GM23338 (cell line): ENCODE measurements at regions not wholly inside any gene's neighbourhood (a gene's known extent, or its start where the extent isn't known, plus 50 kb on each side); places are given as distances from the start of the nearest gene placed in this dataset.

ENCODE experiments used
- ATAC-seq: fragments of 200-7000 bp; cut with Tn5 transposase; 3 replicates; pipeline ENCODE4 v1.9.1; 2020
- DNase-seq: peaks from one replicate; pipeline ENCODE4 v3.0.0-alpha.2; 2015; ENCODE audit warnings: low spot score
- H2AFZ ChIP-seq: fragments of 200-600 bp; sonication (generic); 2 replicates; pipeline ENCODE4 v1.8.0; 2016; ENCODE audit warnings: antibody characterized with exemption, mild to moderate bottlenecking, moderate library complexity
- H3F3A ChIP-seq: fragments of 200-600 bp; sonication (generic); replicated peaks from 2 replicates; pipeline ENCODE4 v1.8.0; 2017; ENCODE audit warnings: antibody characterized with exemption, mixed run types, low read depth
- H3K27ac ChIP-seq: fragments of 200-600 bp; sonication (generic); 2 replicates; pipeline ENCODE4 v1.6.1; 2016; ENCODE audit warnings: low read depth
- H3K27me3 ChIP-seq: fragments of 200-600 bp; sonication (generic); 2 replicates; pipeline ENCODE4 v1.8.0; 2016; ENCODE audit warnings: mild to moderate bottlenecking, mixed run types, moderate library complexity; ENCODE audit not compliant: insufficient read depth
- H3K36me3 ChIP-seq: fragments of 200-600 bp; sonication (generic); 2 replicates; pipeline ENCODE4 v1.8.0; 2016; ENCODE audit warnings: mild to moderate bottlenecking; ENCODE audit not compliant: insufficient read depth
- H3K4me1 ChIP-seq: fragments of 200-600 bp; sonication (generic); 2 replicates; pipeline ENCODE4 v1.8.0; 2016; ENCODE audit warnings: mild to moderate bottlenecking, moderate library complexity; ENCODE audit not compliant: insufficient read depth
- H3K4me2 ChIP-seq: fragments of 200-600 bp; sonication (generic); 2 replicates; pipeline ENCODE4 v1.7.1; 2017; ENCODE audit warnings: mixed run types
- H3K4me3 ChIP-seq: fragments of 200-600 bp; sonication (generic); 2 replicates; pipeline ENCODE4 v1.6.1; 2016; ENCODE audit warnings: mixed run types
- H3K79me2 ChIP-seq: fragments of 200-600 bp; sonication (generic); replicated peaks from 2 replicates; pipeline ENCODE4 v1.8.0; 2017; ENCODE audit warnings: mild to moderate bottlenecking; ENCODE audit not compliant: insufficient read depth
- H3K9me2 ChIP-seq: fragments of 200-600 bp; sonication (generic); 2 replicates; pipeline ENCODE4 v1.8.0; 2017; ENCODE audit not compliant: insufficient read depth
- H4K20me1 ChIP-seq: fragments of 200-600 bp; sonication (generic); replicated peaks from 2 replicates; pipeline ENCODE4 v1.8.0; 2017; ENCODE audit warnings: mild to moderate bottlenecking; ENCODE audit not compliant: insufficient read depth
- H3K27ac Mint-ChIP-seq: 2 replicates; pipeline ENCODE4 v1.8.0; 2020; ENCODE audit warnings: inconsistent platforms, mild to moderate bottlenecking, moderate library complexity, mixed read lengths
- H3K27me3 Mint-ChIP-seq: 3 replicates; pipeline ENCODE4 v1.8.0; 2022; ENCODE audit warnings: low read depth, mild to moderate bottlenecking, moderate library complexity, mixed read lengths, inconsistent platforms; ENCODE audit not compliant: insufficient read depth, poor library complexity
- H3K36me3 Mint-ChIP-seq: 3 replicates; pipeline ENCODE4 v1.8.0; 2021; ENCODE audit warnings: low read depth, mild to moderate bottlenecking, inconsistent platforms, moderate library complexity, mixed read lengths
- H3K4me1 Mint-ChIP-seq: 3 replicates; pipeline ENCODE4 v1.8.0; 2020; ENCODE audit warnings: mild to moderate bottlenecking, inconsistent platforms, mixed read lengths
- H3K4me3 Mint-ChIP-seq: 3 replicates; pipeline ENCODE4 v1.8.0; 2021; ENCODE audit warnings: moderate library complexity, mild to moderate bottlenecking, inconsistent platforms, mixed read lengths
- H3K9me3 Mint-ChIP-seq: 3 replicates; pipeline ENCODE4 v1.8.0; 2020; ENCODE audit warnings: moderate library complexity, mild to moderate bottlenecking, inconsistent platforms, mixed read lengths
- CREB1 ChIP-seq: fragments of 250-450 bp; sonication (Bioruptor Pico); IDR thresholded peaks from 2 replicates; pipeline ENCODE4 v1.5.0; 2020; ENCODE audit warnings: low read depth, mild to moderate bottlenecking, moderate library complexity
- EZH2 ChIP-seq: fragments of 200-600 bp; sonication (generic); IDR thresholded peaks from one replicate; pipeline ENCODE4 v1.8.0; 2017; ENCODE audit warnings: antibody characterized with exemption, mild to moderate bottlenecking, low read depth; ENCODE audit not compliant: unreplicated experiment
- EZH2phosphoT487 ChIP-seq: fragments of 200-600 bp; sonication (generic); IDR thresholded peaks from one replicate; pipeline ENCODE4 v1.8.1; 2018; ENCODE audit warnings: antibody characterized with exemption; ENCODE audit not compliant: unreplicated experiment
- POLR2AphosphoS5 ChIP-seq: IDR thresholded peaks from 2 replicates; pipeline ENCODE4 v1.6.1; 2016; ENCODE audit warnings: antibody characterized with exemption, low read depth
- STAT1 ChIP-seq: IDR thresholded peaks from one replicate; pipeline ENCODE4 v1.6.1; 2016; ENCODE audit warnings: antibody characterized with exemption; ENCODE audit not compliant: unreplicated experiment
- ZNF331 ChIP-seq: fragments of 250-450 bp; sonication (Bioruptor Pico); IDR thresholded peaks from 2 replicates; pipeline ENCODE4 v1.5.0; 2020; ENCODE audit warnings: low read depth, mild to moderate bottlenecking, moderate library complexity
- TF ChIP-seq, protein P1 (sequence below): IDR thresholded peaks from 2 replicates; pipeline ENCODE4 v1.6.1; 2016; ENCODE audit warnings: antibody characterized with exemption
- TF ChIP-seq, protein P2 (sequence below): fragments of 250-450 bp; sonication (Bioruptor Pico); IDR thresholded peaks from 2 replicates; pipeline ENCODE4 v1.5.0; 2020; ENCODE audit warnings: mild to moderate bottlenecking, moderate library complexity
- TF ChIP-seq, protein P3 (sequence below), 2 experiments: fragments of 200-600 bp in 1 of 2; sonication (generic) in 1 of 2; conservative IDR thresholded peaks; 2 replicates each; pipeline versions ENCODE4 v1.5.1 to v1.6.1; 2016 to 2017; ENCODE audit warnings: antibody characterized with exemption in 2 of 2, low read depth in 2 of 2, mild to moderate bottlenecking in 2 of 2, moderate library complexity in 1 of 2
- TF ChIP-seq, protein P4 (sequence below): IDR thresholded peaks from one replicate; pipeline ENCODE4 v1.6.1; 2018; ENCODE audit warnings: antibody characterized with exemption; ENCODE audit not compliant: unreplicated experiment

DNA sequence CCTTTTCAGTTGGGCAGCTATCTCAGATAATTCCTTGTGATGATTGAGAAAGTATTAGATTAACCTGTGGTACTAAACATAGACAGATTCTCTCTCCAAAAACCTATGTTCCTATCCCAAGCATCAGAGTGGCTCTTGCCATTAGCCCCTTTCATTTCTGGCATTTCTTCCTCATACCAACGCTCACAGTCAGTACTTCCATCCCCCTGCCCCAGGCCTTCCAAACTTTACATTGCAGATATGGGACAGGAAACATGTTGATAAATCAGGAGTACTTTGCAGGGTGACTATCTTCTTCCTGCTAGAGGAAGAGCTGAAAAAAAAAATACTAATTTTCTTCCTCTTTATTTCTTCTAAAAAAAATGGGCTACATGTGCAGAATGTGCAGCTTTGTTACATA, 442.6 kb upstream of the RGMB start:
- no peaks in the 10 kb centered on the region for H4K20me1 ChIP-seq
- H3F3A ChIP-seq = no peaks in the 10 kb centered on the region
- no peaks in the 10 kb centered on the region for H3K4me1 ChIP-seq
- H3K27me3 ChIP-seq = no peaks in the 10 kb centered on the region
- TF ChIP-seq EZH2phosphoT487 = no peak
- no peaks in the 10 kb centered on the region for H3K36me3 ChIP-seq
- H3K79me2 ChIP-seq = no peaks in the 10 kb centered on the region
- no peak overlapping the region for H3K4me2 ChIP-seq
- Mint-ChIP-seq H3K27ac (no peak overlapping the region), H3K9me3 (no peaks in the 10 kb centered on the region; the same call in 2 of the 3 replicates), H3K27me3 (no peaks in the 10 kb centered on the region), H3K4me3 (no peak overlapping the region), H3K4me1 (no peaks in the 10 kb centered on the region), H3K36me3 (peaks cover 5% of the 10 kb centered on the region; the same call in 1 of the 3 replicates)
- no peak overlapping the region for H3K27ac ChIP-seq
- no peak overlapping the region for H3K4me3 ChIP-seq
- no peak for DNase-seq
- no peak for ATAC-seq
- no peak overlapping the region for H2AFZ ChIP-seq
- no peaks in the 10 kb centered on the region for H3K9me2 ChIP-seq

DNA sequence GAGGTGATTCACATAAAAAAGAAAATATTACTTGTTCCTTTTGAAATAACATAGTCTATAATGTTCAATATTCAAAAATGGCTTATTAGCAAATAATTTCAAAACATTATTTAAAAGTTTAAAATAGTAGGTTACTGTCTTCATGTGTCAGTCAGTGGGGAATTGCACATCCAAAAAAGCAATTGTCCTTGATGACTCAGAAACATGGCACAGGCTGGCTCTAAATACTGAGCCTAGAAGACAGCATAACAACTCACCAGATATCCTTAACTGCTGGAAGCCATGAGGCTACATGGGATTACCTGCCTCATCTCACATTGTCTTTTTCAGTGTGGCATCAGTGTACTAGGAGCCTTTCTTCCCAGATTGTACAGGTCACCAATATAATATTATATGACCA, 439.5 kb upstream of the RGMB start:
- ATAC-seq (no peak), DNase-seq (no peak)
- no peaks in the 10 kb centered on the region; the same call in 1 of the 2 replicates for H3K9me2 ChIP-seq
- Mint-ChIP-seq H3K27me3 (peaks cover 8% of the 10 kb centered on the region), H3K9me3 (peaks cover 7% of the 10 kb centered on the region), H3K36me3 (peaks cover 11% of the 10 kb centered on the region; the same call in 2 of the 3 replicates), H3K4me3 (no peak overlapping the region), H3K4me1 (no peaks in the 10 kb centered on the region), H3K27ac (no peak overlapping the region)
- H3K36me3 ChIP-seq = no peaks in the 10 kb centered on the region
- no peaks in the 10 kb centered on the region for H4K20me1 ChIP-seq
- H3K4me3 ChIP-seq = no peak overlapping the region
- H3K4me2 ChIP-seq = no peak overlapping the region
- no peaks in the 10 kb centered on the region for H3K4me1 ChIP-seq
- no peaks in the 10 kb centered on the region for H3K79me2 ChIP-seq
- H3K27me3 ChIP-seq = no peaks in the 10 kb centered on the region
- H3F3A ChIP-seq = no peaks in the 10 kb centered on the region
- no peak overlapping the region for H3K27ac ChIP-seq
- H2AFZ ChIP-seq = no peak overlapping the region
- TF ChIP-seq POLR2AphosphoS5 = no peak
- TF ChIP-seq, protein P1, sequence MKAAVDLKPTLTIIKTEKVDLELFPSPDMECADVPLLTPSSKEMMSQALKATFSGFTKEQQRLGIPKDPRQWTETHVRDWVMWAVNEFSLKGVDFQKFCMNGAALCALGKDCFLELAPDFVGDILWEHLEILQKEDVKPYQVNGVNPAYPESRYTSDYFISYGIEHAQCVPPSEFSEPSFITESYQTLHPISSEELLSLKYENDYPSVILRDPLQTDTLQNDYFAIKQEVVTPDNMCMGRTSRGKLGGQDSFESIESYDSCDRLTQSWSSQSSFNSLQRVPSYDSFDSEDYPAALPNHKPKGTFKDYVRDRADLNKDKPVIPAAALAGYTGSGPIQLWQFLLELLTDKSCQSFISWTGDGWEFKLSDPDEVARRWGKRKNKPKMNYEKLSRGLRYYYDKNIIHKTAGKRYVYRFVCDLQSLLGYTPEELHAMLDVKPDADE = no peak
- TF ChIP-seq ZNF331 (CRISPR knock-in tag) = no peak
- TF ChIP-seq, protein P2, sequence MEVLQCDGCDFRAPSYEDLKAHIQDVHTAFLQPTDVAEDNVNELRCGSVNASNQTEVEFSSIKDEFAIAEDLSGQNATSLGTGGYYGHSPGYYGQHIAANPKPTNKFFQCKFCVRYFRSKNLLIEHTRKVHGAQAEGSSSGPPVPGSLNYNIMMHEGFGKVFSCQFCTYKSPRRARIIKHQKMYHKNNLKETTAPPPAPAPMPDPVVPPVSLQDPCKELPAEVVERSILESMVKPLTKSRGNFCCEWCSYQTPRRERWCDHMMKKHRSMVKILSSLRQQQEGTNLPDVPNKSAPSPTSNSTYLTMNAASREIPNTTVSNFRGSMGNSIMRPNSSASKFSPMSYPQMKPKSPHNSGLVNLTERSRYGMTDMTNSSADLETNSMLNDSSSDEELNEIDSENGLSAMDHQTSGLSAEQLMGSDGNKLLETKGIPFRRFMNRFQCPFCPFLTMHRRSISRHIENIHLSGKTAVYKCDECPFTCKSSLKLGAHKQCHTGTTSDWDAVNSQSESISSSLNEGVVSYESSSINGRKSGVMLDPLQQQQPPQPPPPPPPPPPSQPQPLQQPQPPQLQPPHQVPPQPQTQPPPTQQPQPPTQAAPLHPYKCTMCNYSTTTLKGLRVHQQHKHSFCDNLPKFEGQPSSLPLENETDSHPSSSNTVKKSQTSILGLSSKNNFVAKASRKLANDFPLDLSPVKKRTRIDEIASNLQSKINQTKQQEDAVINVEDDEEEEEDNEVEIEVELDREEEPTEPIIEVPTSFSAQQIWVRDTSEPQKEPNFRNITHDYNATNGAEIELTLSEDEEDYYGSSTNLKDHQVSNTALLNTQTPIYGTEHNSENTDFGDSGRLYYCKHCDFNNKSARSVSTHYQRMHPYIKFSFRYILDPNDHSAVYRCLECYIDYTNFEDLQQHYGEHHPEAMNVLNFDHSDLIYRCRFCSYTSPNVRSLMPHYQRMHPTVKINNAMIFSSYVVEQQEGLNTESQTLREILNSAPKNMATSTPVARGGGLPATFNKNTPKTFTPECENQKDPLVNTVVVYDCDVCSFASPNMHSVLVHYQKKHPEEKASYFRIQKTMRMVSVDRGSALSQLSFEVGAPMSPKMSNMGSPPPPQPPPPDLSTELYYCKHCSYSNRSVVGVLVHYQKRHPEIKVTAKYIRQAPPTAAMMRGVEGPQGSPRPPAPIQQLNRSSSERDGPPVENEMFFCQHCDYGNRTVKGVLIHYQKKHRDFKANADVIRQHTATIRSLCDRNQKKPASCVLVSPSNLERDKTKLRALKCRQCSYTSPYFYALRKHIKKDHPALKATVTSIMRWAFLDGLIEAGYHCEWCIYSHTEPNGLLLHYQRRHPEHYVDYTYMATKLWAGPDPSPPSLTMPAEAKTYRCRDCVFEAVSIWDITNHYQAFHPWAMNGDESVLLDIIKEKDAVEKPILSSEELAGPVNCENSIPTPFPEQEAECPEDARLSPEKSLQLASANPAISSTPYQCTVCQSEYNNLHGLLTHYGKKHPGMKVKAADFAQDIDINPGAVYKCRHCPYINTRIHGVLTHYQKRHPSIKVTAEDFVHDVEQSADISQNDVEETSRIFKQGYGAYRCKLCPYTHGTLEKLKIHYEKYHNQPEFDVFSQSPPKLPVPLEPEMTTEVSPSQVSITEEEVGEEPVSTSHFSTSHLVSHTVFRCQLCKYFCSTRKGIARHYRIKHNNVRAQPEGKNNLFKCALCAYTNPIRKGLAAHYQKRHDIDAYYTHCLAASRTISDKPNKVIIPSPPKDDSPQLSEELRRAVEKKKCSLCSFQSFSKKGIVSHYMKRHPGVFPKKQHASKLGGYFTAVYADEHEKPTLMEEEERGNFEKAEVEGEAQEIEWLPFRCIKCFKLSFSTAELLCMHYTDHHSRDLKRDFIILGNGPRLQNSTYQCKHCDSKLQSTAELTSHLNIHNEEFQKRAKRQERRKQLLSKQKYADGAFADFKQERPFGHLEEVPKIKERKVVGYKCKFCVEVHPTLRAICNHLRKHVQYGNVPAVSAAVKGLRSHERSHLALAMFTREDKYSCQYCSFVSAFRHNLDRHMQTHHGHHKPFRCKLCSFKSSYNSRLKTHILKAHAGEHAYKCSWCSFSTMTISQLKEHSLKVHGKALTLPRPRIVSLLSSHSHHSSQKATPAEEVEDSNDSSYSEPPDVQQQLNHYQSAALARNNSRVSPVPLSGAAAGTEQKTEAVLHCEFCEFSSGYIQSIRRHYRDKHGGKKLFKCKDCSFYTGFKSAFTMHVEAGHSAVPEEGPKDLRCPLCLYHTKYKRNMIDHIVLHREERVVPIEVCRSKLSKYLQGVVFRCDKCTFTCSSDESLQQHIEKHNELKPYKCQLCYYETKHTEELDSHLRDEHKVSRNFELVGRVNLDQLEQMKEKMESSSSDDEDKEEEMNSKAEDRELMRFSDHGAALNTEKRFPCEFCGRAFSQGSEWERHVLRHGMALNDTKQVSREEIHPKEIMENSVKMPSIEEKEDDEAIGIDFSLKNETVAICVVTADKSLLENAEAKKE = no peak
- TF ChIP-seq EZH2 = no peak
- TF ChIP-seq, protein P3, sequence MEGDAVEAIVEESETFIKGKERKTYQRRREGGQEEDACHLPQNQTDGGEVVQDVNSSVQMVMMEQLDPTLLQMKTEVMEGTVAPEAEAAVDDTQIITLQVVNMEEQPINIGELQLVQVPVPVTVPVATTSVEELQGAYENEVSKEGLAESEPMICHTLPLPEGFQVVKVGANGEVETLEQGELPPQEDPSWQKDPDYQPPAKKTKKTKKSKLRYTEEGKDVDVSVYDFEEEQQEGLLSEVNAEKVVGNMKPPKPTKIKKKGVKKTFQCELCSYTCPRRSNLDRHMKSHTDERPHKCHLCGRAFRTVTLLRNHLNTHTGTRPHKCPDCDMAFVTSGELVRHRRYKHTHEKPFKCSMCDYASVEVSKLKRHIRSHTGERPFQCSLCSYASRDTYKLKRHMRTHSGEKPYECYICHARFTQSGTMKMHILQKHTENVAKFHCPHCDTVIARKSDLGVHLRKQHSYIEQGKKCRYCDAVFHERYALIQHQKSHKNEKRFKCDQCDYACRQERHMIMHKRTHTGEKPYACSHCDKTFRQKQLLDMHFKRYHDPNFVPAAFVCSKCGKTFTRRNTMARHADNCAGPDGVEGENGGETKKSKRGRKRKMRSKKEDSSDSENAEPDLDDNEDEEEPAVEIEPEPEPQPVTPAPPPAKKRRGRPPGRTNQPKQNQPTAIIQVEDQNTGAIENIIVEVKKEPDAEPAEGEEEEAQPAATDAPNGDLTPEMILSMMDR (conservative IDR thresholded peaks at IDR 0.05; ENCODE audit: low read depth in 2 of 2) = no peak
- TF ChIP-seq CREB1 = no peak
- TF ChIP-seq STAT1 = no peak
- TF ChIP-seq EZH2phosphoT487 = no peak
- TF ChIP-seq, protein P4, sequence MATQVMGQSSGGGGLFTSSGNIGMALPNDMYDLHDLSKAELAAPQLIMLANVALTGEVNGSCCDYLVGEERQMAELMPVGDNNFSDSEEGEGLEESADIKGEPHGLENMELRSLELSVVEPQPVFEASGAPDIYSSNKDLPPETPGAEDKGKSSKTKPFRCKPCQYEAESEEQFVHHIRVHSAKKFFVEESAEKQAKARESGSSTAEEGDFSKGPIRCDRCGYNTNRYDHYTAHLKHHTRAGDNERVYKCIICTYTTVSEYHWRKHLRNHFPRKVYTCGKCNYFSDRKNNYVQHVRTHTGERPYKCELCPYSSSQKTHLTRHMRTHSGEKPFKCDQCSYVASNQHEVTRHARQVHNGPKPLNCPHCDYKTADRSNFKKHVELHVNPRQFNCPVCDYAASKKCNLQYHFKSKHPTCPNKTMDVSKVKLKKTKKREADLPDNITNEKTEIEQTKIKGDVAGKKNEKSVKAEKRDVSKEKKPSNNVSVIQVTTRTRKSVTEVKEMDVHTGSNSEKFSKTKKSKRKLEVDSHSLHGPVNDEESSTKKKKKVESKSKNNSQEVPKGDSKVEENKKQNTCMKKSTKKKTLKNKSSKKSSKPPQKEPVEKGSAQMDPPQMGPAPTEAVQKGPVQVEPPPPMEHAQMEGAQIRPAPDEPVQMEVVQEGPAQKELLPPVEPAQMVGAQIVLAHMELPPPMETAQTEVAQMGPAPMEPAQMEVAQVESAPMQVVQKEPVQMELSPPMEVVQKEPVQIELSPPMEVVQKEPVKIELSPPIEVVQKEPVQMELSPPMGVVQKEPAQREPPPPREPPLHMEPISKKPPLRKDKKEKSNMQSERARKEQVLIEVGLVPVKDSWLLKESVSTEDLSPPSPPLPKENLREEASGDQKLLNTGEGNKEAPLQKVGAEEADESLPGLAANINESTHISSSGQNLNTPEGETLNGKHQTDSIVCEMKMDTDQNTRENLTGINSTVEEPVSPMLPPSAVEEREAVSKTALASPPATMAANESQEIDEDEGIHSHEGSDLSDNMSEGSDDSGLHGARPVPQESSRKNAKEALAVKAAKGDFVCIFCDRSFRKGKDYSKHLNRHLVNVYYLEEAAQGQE = no peak
